GM18861 (cell line): ENCODE measurements at regions not wholly inside any gene's neighbourhood (a gene's known extent, or its start where the extent isn't known, plus 50 kb on each side); places are given as distances from the start of the nearest gene placed in this dataset.
A peak's percentile ranks its signal among the peaks of the same experiment; 100 is the strongest.

Experiments used
- ATAC-seq: cut with Tn5 transposase; IDR thresholded peaks from one replicate; pipeline ENCODE4 v1.9.1; 2021; ENCODE audit not compliant: unreplicated experiment

GRCh38 chr5:145129797-145130196 is 705.3 kb downstream of the PRELID2 start:
- no peak for ATAC-seq

DNA sequence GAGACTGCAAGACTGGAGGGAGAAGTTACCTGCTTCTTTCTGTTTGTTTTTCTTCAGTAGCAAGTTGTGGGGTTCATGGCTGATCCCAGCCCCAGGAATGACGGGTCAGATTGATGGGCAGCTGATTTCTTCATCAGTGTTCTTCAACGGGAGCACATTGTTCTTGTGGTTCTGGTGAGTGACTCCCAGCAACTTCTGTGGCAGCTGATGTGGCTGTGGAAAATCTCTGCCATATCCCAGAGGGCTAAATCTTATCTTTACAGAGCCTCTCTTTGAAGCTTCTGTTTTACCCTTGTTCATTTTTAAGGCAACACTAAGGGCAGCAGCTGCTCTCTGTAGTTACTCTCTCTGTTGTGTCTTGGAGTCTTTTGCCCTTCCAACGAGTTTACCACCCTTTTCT is 710.3 kb downstream of the PRELID2 start:
- no peak for ATAC-seq

DNA sequence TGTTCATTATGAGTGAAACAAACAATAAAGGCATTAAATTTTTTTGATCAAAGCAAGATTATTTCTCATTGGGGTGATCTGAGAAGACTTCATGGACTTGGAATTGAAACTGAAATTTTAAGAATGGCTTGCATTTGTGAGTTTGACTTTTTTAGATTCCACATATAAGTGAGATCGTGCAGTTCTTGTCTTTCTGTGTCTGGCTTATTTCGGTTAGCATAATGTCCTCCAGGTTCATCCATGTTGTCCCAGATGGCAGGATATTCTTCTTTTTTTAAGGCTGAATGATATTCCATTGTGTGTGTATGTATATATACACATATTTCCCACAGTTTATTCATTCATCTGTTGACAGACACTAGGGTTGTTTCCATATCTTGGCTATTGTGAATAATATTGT is 716.5 kb downstream of the PRELID2 start:
- no peak for ATAC-seq

- no peak for ATAC-seq
These were observed 717.0 kb downstream of the PRELID2 start for GRCh38 chr5:145118127-145118526.

GRCh38 chr5:145117285-145117684 is 717.9 kb downstream of the PRELID2 start:
- ATAC-seq = no peak

DNA sequence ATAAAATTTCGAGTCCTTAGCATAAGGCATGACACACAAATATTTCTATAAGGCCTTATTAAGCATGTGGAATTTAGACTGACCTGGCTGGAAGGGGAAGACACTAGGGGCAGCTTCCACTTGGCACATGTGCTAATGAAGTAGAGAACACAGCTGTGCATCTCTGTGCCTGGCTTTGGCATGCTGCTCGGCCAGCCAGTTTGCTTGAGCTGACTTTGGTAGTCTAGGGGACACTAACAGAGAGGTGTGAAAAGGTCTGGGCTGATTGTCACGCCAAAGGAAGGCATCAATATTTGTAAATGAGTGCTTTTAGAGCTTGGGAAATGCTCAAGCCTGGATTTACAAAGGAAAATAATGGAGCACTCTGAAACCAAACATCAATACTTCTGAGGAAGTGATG is 723.7 kb downstream of the PRELID2 start:
- no peak for ATAC-seq

DNA sequence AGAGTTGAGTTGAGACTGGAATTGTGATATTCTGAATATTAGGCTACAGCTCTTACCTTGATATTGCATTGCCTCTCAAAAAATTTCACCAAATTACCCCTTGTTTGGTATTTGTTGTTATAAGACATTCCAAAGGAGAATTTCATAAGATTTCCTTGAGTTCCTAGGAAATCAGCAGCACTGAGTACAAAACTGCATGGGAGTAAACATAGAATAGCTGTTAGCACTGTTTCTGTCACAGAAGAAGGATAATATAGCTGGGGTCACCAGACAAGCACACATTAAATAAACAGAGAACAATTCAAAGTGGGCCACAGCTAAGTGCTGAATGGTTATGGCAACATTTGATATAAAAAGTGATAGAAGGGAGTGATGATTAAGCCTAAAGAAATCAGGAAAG is 724.3 kb downstream of the PRELID2 start:
- ATAC-seq = no peak

- no peak for ATAC-seq
These were observed 725.0 kb downstream of the PRELID2 start for GRCh38 chr5:145110181-145110580.

DNA sequence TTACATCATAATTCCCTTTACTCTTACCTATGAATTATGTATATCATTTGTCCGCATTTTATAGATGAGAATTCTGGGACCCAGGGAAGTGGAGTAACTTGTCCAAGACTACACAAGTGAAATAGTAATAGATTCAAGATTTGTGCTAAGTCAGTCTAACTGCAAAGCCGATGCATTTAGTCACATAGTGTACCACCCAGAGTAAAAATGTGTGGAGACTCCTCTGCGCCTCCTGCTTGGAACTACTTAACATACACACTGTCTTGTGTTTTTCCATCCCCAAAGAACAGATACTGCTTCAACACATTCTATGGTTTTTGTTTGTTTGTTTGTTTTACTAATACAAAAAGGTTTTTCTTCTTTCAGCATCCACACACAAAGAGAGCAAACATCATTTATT is 729.8 kb downstream of the PRELID2 start:
- ATAC-seq = no peak

DNA sequence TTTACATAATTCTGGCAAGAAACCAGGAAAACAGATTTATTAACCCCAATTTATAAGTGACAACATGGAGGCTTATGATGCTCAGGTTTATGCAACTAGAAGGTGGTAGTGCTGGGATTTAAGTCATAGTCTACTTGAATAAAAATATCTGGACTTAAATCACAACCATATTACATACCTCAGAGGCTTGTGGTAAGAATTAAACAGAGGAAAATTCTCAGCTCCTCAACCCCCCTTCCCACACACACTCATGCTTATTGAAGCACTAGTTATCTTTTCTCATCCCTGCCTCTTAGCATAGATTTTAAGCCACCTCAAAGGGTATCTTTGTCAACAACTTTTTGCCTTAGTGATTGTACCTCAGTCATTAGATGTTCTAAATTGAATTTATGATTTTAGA is 731.0 kb downstream of the PRELID2 start:
- no peak for ATAC-seq

DNA sequence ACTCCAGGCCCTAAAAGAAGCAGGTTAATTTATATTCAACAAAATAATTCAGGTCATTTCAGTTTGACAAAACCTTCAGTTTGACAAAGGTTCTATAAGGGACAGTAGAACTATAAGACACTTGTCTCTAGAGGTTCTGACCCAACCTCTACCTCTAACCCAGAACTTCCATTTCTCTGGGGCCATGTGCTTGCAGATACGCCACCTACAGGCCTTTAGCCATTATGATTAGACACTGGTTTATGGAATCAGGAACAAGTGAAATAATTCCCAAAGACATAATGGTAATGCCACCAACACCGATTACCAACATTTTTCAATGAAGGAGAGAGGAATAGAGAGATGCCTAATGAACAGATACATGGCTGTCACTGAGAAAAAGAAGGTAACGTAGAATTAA is 733.9 kb downstream of the PRELID2 start:
- ATAC-seq = no peak

DNA sequence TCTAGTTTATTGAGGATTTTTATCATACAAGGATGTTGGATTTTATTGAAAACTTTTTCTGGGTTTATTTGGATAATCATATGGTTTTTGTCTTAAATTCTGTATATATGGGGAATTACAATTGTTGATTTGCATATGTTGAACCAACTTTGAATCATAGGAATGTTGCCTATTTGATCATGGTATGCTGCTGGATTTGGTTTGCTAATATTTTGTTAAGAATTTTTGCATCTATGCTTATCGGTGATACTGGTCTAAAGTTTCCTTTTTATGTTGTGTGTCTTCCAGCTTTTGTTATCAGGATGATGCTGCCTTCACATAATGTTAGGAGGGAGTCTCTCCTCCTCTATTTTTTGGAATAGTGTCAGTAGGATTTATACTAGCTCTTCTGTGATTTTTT is 745.0 kb downstream of the PRELID2 start:
- no peak for ATAC-seq

DNA sequence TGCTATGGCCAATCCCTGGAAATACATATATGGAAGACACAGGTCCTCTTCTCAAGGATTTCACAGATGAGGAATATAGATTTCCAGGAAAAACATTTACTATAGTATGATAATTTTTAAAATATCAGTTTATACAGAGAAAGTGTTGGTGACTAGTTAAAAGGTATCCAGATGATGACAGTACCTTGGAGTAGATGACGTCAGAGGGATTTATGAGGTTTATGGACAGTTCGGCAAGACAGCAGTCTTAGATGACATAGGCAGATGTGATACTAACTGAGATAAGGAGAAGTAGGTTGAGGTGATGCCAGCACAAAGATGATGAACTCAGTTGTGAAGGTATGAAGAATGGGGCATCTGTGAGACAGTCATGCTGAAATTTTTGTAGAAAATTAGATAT is 750.3 kb downstream of the PRELID2 start:
- no peak for ATAC-seq

DNA sequence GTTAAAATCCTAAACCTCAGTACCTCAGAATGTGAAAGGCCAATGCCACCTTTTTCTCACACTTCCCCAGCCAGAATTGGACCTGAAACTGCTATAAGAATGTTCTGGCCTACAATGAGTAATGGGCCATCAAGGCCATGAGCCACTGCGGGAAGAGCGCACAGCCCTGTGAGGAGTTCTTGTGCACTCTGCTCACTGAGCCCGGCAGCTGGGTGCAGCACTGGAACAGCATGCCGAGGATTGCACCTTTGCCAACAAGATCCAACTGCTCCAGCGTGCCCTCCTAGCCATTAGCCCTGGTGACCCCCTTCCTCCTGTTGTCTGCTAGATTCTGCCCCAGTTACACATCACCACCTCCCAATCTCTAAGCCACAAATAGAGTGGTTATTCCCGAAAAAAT is 758.1 kb downstream of the PRELID2 start:
- ATAC-seq = no peak

- ATAC-seq = no peak
These were observed 759.1 kb downstream of the PRELID2 start for GRCh38 chr5:145076040-145076439.

DNA sequence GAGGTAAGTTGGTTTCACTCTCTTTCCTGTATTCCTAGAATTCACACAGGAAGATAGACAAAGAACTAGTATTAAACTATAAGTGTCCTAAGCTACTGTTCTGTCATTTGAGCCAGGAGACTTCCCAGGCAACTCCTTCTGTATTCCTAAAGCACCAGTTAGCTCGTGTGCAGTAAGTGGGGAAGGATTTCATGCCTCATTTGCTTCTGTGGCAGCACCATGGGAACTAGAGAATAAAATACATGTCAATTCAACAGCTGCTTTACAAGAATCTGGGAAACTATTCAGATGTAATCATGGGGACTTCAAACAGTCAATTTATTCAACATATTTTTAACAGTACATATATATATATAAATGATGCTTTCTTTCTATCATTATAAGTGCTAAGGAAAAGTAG is 762.3 kb downstream of the PRELID2 start:
- no peak for ATAC-seq

GRCh38 chr5:145068721-145069120 is 766.4 kb downstream of the PRELID2 start:
- no peak for ATAC-seq

DNA sequence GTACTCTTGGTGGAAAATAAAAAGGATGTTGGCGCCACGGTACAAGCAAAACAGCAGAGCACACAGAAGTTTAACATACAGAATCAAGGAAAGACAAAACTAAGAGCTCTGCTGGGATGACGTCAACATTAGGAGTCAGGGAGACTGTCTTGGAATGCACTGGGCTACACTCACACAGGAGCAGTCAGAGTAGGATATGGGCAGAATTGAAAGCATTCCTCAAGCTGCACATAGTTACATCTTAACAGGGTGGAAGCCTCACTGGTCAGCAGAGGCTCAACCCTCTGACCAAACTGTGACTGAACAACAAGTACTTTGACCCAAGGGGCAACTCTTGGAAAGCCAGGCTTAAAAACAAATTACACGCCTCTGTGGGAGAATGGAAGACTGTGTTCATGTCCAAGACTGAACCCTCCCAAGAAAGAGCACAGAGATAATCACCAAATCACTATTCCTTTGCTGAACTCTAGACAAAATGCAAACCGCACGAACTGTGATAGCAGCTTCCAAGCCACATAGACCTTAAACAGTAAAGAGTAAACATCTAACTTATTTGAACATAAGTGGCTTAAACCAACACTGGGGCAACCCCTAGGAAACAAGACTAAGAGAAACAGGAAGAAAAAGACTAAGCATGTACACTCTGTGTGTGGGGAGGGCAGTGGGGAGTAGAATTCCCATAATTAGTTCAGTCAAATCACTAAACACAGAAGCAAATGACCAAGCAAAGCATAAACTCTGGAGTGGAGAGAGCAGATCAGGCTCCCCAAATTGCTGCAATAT is 772.7 kb downstream of the PRELID2 start:
- ATAC-seq = no peak

DNA sequence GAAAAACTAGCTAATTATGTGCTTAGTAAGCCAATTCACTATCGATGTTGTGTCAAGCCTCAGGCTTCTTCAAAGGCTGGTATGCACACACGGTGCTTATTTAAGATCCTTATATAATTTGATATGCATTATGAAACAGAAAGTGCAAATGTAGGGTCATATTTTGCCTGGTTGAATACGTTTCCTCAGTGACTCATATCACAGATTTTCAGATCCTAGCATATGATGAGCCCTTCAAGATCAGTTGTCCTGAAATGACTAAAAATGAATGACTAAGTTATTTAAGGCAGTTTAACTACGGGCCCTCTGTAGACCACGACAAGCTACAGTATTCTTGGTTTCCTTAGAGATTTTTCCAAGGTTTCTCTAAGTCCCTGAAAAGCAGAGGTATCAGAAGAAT is 778.3 kb downstream of the PRELID2 start:
- peak; percentile 100 for ATAC-seq

GRCh38 chr5:145050181-145050580 is 785.0 kb downstream of the PRELID2 start:
- ATAC-seq = no peak

- no peak for ATAC-seq
These were observed 790.2 kb downstream of the PRELID2 start for GRCh38 chr5:145044970-145045369.

DNA sequence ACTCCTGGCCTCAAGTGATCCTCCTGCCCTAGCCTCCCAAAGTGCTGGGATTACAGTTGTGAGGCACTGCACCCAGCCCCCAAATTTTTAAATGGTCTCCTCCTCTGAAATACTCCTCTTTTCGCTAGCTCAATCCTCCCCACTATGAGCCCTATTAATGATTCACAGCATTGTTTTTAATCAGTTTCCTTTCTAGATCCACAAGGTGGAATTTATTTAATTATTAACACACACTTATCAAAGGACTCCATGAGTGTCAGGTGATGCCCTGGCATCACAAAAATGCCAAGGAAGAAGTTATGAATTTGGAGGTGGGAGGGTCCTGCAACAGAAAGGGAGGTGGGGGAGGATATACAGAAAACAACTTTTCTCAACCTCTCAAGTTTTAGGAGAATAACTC is 806.5 kb downstream of the PRELID2 start:
- ATAC-seq = no peak

GRCh38 chr5:145027286-145027685 is 807.9 kb downstream of the PRELID2 start:
- no peak for ATAC-seq
